A673 (cell line): ENCODE measurements at regions not wholly inside any gene's neighbourhood (a gene's known extent, or its start where the extent isn't known, plus 50 kb on each side); places are given as distances from the start of the nearest gene placed in this dataset.

Source experiments
- EZH2 ChIP-seq: fragments of 200-600 bp; sonication (generic); IDR thresholded peaks from 2 replicates; pipeline ENCODE4 v1.6.1; 2017; ENCODE audit warnings: borderline replicate concordance, low read depth, mild to moderate bottlenecking, mixed read lengths, antibody characterized with exemption, low read length; ENCODE audit not compliant: poor library complexity, severe bottlenecking
- TF ChIP-seq, protein P1 (sequence below): fragments of 300-800, 200-600 bp; sonication (generic); conservative IDR thresholded peaks from 2 replicates; pipeline ENCODE4 v1.5.1; 2017; ENCODE audit warnings: low read depth, mild to moderate bottlenecking, antibody characterized with exemption, low read length, moderate library complexity, mixed read lengths

- TF ChIP-seq, protein P1, sequence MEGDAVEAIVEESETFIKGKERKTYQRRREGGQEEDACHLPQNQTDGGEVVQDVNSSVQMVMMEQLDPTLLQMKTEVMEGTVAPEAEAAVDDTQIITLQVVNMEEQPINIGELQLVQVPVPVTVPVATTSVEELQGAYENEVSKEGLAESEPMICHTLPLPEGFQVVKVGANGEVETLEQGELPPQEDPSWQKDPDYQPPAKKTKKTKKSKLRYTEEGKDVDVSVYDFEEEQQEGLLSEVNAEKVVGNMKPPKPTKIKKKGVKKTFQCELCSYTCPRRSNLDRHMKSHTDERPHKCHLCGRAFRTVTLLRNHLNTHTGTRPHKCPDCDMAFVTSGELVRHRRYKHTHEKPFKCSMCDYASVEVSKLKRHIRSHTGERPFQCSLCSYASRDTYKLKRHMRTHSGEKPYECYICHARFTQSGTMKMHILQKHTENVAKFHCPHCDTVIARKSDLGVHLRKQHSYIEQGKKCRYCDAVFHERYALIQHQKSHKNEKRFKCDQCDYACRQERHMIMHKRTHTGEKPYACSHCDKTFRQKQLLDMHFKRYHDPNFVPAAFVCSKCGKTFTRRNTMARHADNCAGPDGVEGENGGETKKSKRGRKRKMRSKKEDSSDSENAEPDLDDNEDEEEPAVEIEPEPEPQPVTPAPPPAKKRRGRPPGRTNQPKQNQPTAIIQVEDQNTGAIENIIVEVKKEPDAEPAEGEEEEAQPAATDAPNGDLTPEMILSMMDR: no peak
- TF ChIP-seq EZH2: no peak
These were observed 464.8 kb upstream of the DDX18 start for GRCh38 chr2:117349687-117350086.
